Erythroblast (primary cell): ENCODE measurements at regions not wholly inside any gene's neighbourhood (a gene's known extent, or its start where the extent isn't known, plus 50 kb on each side); places are given as distances from the start of the nearest gene placed in this dataset.

ENCODE experiments used
- GATA1 ChIP-seq: IDR thresholded peaks from 2 replicates; pipeline ENCODE4 v1.6.1; 2011; ENCODE audit warnings: low read depth, mild to moderate bottlenecking, control low read depth, low read length, moderate library complexity
- POLR2A ChIP-seq: IDR thresholded peaks from 2 replicates; pipeline ENCODE4 v1.6.1; 2011; ENCODE audit warnings: mild to moderate bottlenecking, low read length

DNA sequence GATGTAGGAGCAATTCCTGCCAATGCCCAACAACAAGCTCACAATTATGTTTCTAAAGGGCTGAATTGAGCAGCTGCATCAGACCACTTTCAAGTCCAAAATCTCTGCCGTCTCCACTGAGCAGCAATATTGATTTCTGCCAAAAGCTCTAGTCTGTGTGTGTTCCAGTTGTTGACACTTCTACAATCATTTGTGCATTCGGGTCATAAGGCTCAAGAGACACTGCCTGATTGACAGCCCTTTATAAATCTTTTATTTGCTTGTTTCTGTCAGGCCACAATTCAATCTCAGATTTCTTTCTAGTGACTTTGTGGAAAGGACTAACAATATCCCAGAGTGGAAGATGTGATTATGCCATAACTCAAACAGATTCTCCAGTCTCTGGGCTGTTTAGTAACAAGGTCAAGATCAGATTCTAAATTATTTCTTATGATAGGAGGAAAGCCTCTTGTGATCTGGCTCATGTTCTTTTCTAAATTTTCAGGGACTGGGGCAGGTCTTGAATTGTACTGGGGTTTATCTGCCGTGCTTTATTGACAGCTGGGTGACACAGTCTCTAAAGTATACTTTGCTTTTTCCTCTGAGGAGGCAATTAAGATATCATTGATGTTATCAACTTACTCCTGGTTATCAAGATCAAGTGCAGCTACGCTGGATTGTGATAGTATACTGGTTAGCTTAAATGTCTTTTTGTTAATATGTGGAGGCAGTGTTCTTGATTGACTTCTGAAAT is 377.1 kb downstream of the CNTNAP4 start:
- TF ChIP-seq POLR2A (no peak), GATA1 (no peak)
